GM23338 (cell line): ENCODE measurements at regions not wholly inside any gene's neighbourhood (a gene's known extent, or its start where the extent isn't known, plus 50 kb on each side); places are given as distances from the start of the nearest gene placed in this dataset.

Source experiments
- CREB1 ChIP-seq: fragments of 250-450 bp; sonication (Bioruptor Pico); IDR thresholded peaks from 2 replicates; pipeline ENCODE4 v1.5.0; 2020; ENCODE audit warnings: low read depth, mild to moderate bottlenecking, moderate library complexity
- CTCF ChIP-seq, 2 experiments: fragments of 200-600 bp in 1 of 2; sonication (generic) in 1 of 2; conservative IDR thresholded peaks; 2 replicates each; pipeline versions ENCODE4 v1.5.1 to v1.6.1; 2016 to 2017; ENCODE audit warnings: antibody characterized with exemption in 2 of 2, low read depth in 2 of 2, mild to moderate bottlenecking in 2 of 2, moderate library complexity in 1 of 2
- ETS1 ChIP-seq: IDR thresholded peaks from 2 replicates; pipeline ENCODE4 v1.6.1; 2016; ENCODE audit warnings: antibody characterized with exemption
- EZH2 ChIP-seq: fragments of 200-600 bp; sonication (generic); IDR thresholded peaks from one replicate; pipeline ENCODE4 v1.8.0; 2017; ENCODE audit warnings: antibody characterized with exemption, mild to moderate bottlenecking, low read depth; ENCODE audit not compliant: unreplicated experiment
- EZH2phosphoT487 ChIP-seq: fragments of 200-600 bp; sonication (generic); IDR thresholded peaks from one replicate; pipeline ENCODE4 v1.8.1; 2018; ENCODE audit warnings: antibody characterized with exemption; ENCODE audit not compliant: unreplicated experiment
- JUNB ChIP-seq: IDR thresholded peaks from one replicate; pipeline ENCODE4 v1.6.1; 2016; ENCODE audit warnings: antibody characterized with exemption; ENCODE audit not compliant: unreplicated experiment
- NANOG ChIP-seq: IDR thresholded peaks from 2 replicates; pipeline ENCODE4 v1.6.1; 2016; ENCODE audit warnings: antibody characterized with exemption, borderline replicate concordance
- POLR2AphosphoS5 ChIP-seq: IDR thresholded peaks from 2 replicates; pipeline ENCODE4 v1.6.1; 2016; ENCODE audit warnings: antibody characterized with exemption, low read depth
- REST ChIP-seq: IDR thresholded peaks from one replicate; pipeline ENCODE4 v1.6.1; 2018; ENCODE audit warnings: antibody characterized with exemption; ENCODE audit not compliant: unreplicated experiment
- STAT1 ChIP-seq: IDR thresholded peaks from one replicate; pipeline ENCODE4 v1.6.1; 2016; ENCODE audit warnings: antibody characterized with exemption; ENCODE audit not compliant: unreplicated experiment
- ZNF114 ChIP-seq: fragments of 250-450 bp; sonication (Bioruptor Pico); IDR thresholded peaks from 2 replicates; pipeline ENCODE4 v1.5.0; 2020; ENCODE audit warnings: mild to moderate bottlenecking, moderate library complexity
- ZNF331 ChIP-seq: fragments of 250-450 bp; sonication (Bioruptor Pico); IDR thresholded peaks from 2 replicates; pipeline ENCODE4 v1.5.0; 2020; ENCODE audit warnings: low read depth, mild to moderate bottlenecking, moderate library complexity
- ZNF462 ChIP-seq: fragments of 250-450 bp; sonication (Bioruptor Pico); IDR thresholded peaks from 2 replicates; pipeline ENCODE4 v1.5.0; 2020; ENCODE audit warnings: mild to moderate bottlenecking, moderate library complexity

- TF ChIP-seq CTCF (conservative IDR thresholded peaks at IDR 0.05; ENCODE audit: low read depth in 2 of 2) (no peak), ETS1 (no peak), EZH2phosphoT487 (no peak), EZH2 (no peak), POLR2AphosphoS5 (no peak), ZNF114 (CRISPR knock-in tag) (no peak), REST (no peak), CREB1 (CRISPR knock-in tag) (no peak), ZNF331 (CRISPR knock-in tag) (no peak), NANOG (no peak), JUNB (no peak), ZNF462 (CRISPR knock-in tag) (no peak), STAT1 (no peak)
Measured at GRCh38 chr4:32394255-32394654, 1674.1 kb downstream of the PCDH7 start.
